HepG2 (cell line): ENCODE measurements at regions not wholly inside any gene's neighbourhood (a gene's known extent, or its start where the extent isn't known, plus 50 kb on each side); places are given as distances from the start of the nearest gene placed in this dataset.

Experiments
- ATAC-seq: fragments of 200-7000 bp; cut with Tn5 transposase; 3 replicates; pipeline ENCODE4 v1.9.1; 2020; ENCODE audit warnings: mild to moderate bottlenecking, moderate library complexity
- BruUV-seq: library from RNA; stranded (reverse); fragments of 400-500 nt; replicated peaks from 2 replicates; lab custom pipeline; 2021; lab: Mats Ljungman, UMichigan
- CTCF ChIA-PET: fragments of 300-600 bp; formaldehyde crosslinking; extraction: SDS; loops from one replicate; lab custom pipeline; 2021; ENCODE audit warnings: low total read pairs, inconsistent platforms, low intra/inter-chr PET ratio; lab: Yijun Ruan, JAX
- POLR2A ChIA-PET: fragments of 350-600 bp; sonication (Branson Sonifier 250); formaldehyde crosslinking; loops from one replicate; lab custom pipeline; 2020; ENCODE audit warnings: antibody characterized with exemption, inconsistent platforms; lab: Yijun Ruan, JAX
- DNase-seq: peaks from one replicate; pipeline ENCODE4 v3.0.0-alpha.2; 2015; ENCODE audit warnings: low spot score
- FAIRE-seq: peaks from 3 replicates; lab custom pipeline; 2011; peaks lifted over from hg19 to GRCh38; lab: Jason Lieb, UNC
- H2AFZ ChIP-seq: one replicate; pipeline ENCODE4 v1.6.1; 2011; ENCODE audit warnings: low read length, inconsistent platforms
- H3K27ac ChIP-seq: fragments of 300-600 bp; 3 replicates; pipeline ENCODE4 v1.8.0; 2011; ENCODE audit warnings: mixed run types, mild to moderate bottlenecking, mixed read lengths, low read length, inconsistent platforms; ENCODE audit not compliant: insufficient read depth; ENCODE audit errors: extremely low read length
- H3K27me3 ChIP-seq, 2 experiments: fragments of 200-600 bp in 1 of 2; 2 replicates in 1 of 2; 3 replicates in 1 of 2; pipeline versions ENCODE4 v1.6.0 to v1.8.0; 2011; ENCODE audit warnings: low read length in 2 of 2, mild to moderate bottlenecking in 2 of 2, moderate library complexity in 2 of 2, inconsistent platforms in 1 of 2; ENCODE audit not compliant: insufficient read depth in 2 of 2, control insufficient read depth in 1 of 2
- H3K36me3 ChIP-seq, 2 experiments: fragments of 200-600 bp in 1 of 2; replicated peaks in 1 of 2; 2 replicates in 1 of 2; 3 replicates in 1 of 2; pipeline versions ENCODE4 v1.5.1 to v1.8.0; 2011; ENCODE audit warnings: low read length in 2 of 2, inconsistent platforms in 1 of 2; ENCODE audit not compliant: insufficient read depth in 2 of 2, control insufficient read depth in 1 of 2
- H3K4me1 ChIP-seq: 2 replicates; pipeline ENCODE4 v1.5.1; 2012; ENCODE audit warnings: low read length, inconsistent platforms; ENCODE audit not compliant: insufficient read depth
- H3K4me2 ChIP-seq: 2 replicates; pipeline ENCODE4 v1.6.0; 2011; ENCODE audit warnings: low read depth, low read length, inconsistent platforms
- H3K4me3 ChIP-seq, 3 experiments: fragments of 200-600 bp in 1 of 3; sonication (generic), shearing (Covaris generic) in 1 of 3; replicated peaks in 1 of 3; 2 replicates each; pipeline ENCODE4 v1.5.1; 2011 to 2016; ENCODE audit warnings: low read length in 3 of 3, inconsistent platforms in 2 of 3, low read depth in 2 of 3, mild to moderate bottlenecking in 2 of 3, control low read depth in 1 of 3, mixed read lengths in 1 of 3; ENCODE audit not compliant: insufficient read depth in 1 of 3
- H3K79me2 ChIP-seq: one replicate; pipeline ENCODE4 v1.6.1; 2011; ENCODE audit warnings: low read length, inconsistent platforms; ENCODE audit not compliant: insufficient read depth
- H3K9ac ChIP-seq: 2 replicates; pipeline ENCODE4 v1.6.0; 2011; ENCODE audit warnings: mild to moderate bottlenecking, low read depth, low read length, inconsistent platforms; ENCODE audit not compliant: insufficient read depth
- H3K9me3 ChIP-seq: 2 replicates; pipeline ENCODE4 v1.5.1; 2012; ENCODE audit warnings: mild to moderate bottlenecking, low read length
- H4K20me1 ChIP-seq: 2 replicates; pipeline ENCODE4 v1.6.0; 2011; ENCODE audit warnings: inconsistent platforms, mild to moderate bottlenecking, low read length, moderate library complexity; ENCODE audit not compliant: insufficient read depth
- ARNTL ChIP-seq: sonication (generic); formaldehyde crosslinking; IDR thresholded peaks from 2 replicates; pipeline ENCODE4 v1.4.0; 2020; ENCODE audit warnings: mild to moderate bottlenecking, missing genetic modification reagents
- HNF4A ChIP-seq: sonication (generic); formaldehyde crosslinking; IDR thresholded peaks from 2 replicates; pipeline ENCODE4 v1.4.0; 2020; ENCODE audit warnings: missing genetic modification reagents
- MATR3 ChIP-seq: sonication (generic); formaldehyde crosslinking; IDR thresholded peaks from 2 replicates; pipeline ENCODE4 v1.4.0; 2020; ENCODE audit warnings: missing genetic modification reagents
- MLLT10 ChIP-seq: sonication (generic); formaldehyde crosslinking; IDR thresholded peaks from 2 replicates; pipeline ENCODE4 v1.4.0; 2020; ENCODE audit warnings: missing genetic modification reagents
- MYC ChIP-seq: sonication (generic); formaldehyde crosslinking; IDR thresholded peaks from 2 replicates; pipeline ENCODE4 v1.9.0; 2021; ENCODE audit warnings: missing genetic modification reagents, borderline replicate concordance
- NCOA2 ChIP-seq: sonication (generic); formaldehyde crosslinking; IDR thresholded peaks from 2 replicates; pipeline ENCODE4 v1.8.0; 2022; ENCODE audit warnings: inconsistent platforms
- PPARG ChIP-seq: conservative IDR thresholded peaks from 2 replicates; pipeline ENCODE4 v1.6.1; 2016; ENCODE audit warnings: missing biosample characterization, missing genetic modification reagents
- TGIF2 ChIP-seq: IDR thresholded peaks from 2 replicates; pipeline ENCODE4 v1.6.1; 2016; ENCODE audit warnings: control low read depth, missing compliant biosample characterization
- ZNF251 ChIP-seq: sonication (generic); formaldehyde crosslinking; IDR thresholded peaks from 2 replicates; pipeline ENCODE4 v1.9.0; 2021; ENCODE audit warnings: mild to moderate bottlenecking, missing genetic modification reagents
- ZNF367 ChIP-seq: sonication (generic); formaldehyde crosslinking; IDR thresholded peaks from 2 replicates; pipeline ENCODE4 v1.4.0; 2020; ENCODE audit warnings: missing genetic modification reagents, borderline replicate concordance
- ZNF772 ChIP-seq: sonication (generic); formaldehyde crosslinking; IDR thresholded peaks from 2 replicates; pipeline ENCODE4 v1.5.0; 2020; ENCODE audit warnings: mild to moderate bottlenecking, missing genetic modification reagents
- ZNF775 ChIP-seq: sonication (generic); formaldehyde crosslinking; IDR thresholded peaks from 2 replicates; pipeline ENCODE4 v1.4.0; 2020; ENCODE audit warnings: missing genetic modification reagents, mild to moderate bottlenecking, moderate library complexity, borderline replicate concordance
- WGBS: methylation state at CpG from one replicate; pipeline ENCODE4 v1.1.6; 2017; ENCODE audit warnings: low lambda C conversion rate; 5-methylcytosine and 5-hydroxymethylcytosine counted together
- in situ Hi-C: cut with HindIII; loops from 2 replicates; pipeline ENCODE4 v1.10.0; 2017; ENCODE audit warnings: low pct_unique_long_range_greater_than_20kb; ENCODE audit not compliant: extremely low pct_ligation_motif_present
- intact Hi-C: fragments of 100-400 bp; cut with micrococcal nuclease; formaldehyde crosslinking; loops from one replicate; pipeline ENCODE4 v1.10.0; 2022; ENCODE audit not compliant: unreplicated experiment
- TF ChIP-seq, protein P1 (sequence below): sonication (generic); formaldehyde crosslinking; IDR thresholded peaks from 2 replicates; pipeline ENCODE4 v1.5.0; 2020; ENCODE audit warnings: missing genetic modification reagents
- TF ChIP-seq, protein P2 (sequence below): conservative IDR thresholded peaks from 2 replicates; pipeline ENCODE4 v1.6.1; 2018; ENCODE audit warnings: missing genetic modification reagents
- TF ChIP-seq, protein P3 (sequence below): sonication (generic); formaldehyde crosslinking; IDR thresholded peaks from 2 replicates; pipeline ENCODE4 v1.5.0; 2020; ENCODE audit warnings: missing genetic modification reagents
- TF ChIP-seq, protein P4 (sequence below): sonication (generic); formaldehyde crosslinking; IDR thresholded peaks from 2 replicates; pipeline ENCODE4 v1.8.0; 2022; ENCODE audit warnings: missing genetic modification reagents, low read depth, mild to moderate bottlenecking, borderline replicate concordance
- TF ChIP-seq, protein P5 (sequence below): sonication (generic); formaldehyde crosslinking; IDR thresholded peaks from 2 replicates; pipeline ENCODE4 v1.4.0; 2020; ENCODE audit warnings: missing genetic modification reagents
- TF ChIP-seq, protein P6 (sequence below): sonication (generic); formaldehyde crosslinking; IDR thresholded peaks from 2 replicates; pipeline ENCODE4 v1.4.0; 2020; ENCODE audit warnings: mild to moderate bottlenecking, missing genetic modification reagents
- TF ChIP-seq, protein P7 (sequence below): sonication (generic); formaldehyde crosslinking; IDR thresholded peaks from 2 replicates; pipeline ENCODE4 v1.4.0; 2020; ENCODE audit warnings: mild to moderate bottlenecking, low read depth, missing genetic modification reagents

DNA sequence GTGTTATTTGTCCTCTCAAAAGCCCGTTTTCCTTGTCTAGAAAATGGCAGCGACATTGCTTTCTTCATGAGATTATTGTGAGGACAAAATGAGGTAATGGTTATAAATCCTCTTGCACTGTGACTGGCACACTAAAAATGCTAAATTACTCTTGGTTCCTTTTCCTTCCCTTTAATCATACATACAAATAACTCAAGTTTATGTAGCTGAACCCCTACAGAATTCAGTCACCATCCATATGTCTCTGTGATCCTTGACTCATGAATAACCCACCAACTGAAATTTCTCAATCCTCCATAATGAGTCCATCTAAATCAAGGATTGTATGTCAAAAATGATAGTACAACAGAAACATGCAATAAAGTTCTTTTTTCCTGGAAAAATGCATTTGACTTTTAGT is 71.3 kb upstream of the VWC2 start:
- no peaks in the 10 kb centered on the region for H3K79me2 ChIP-seq
- no peak overlapping the region for H3K27ac ChIP-seq
- POLR2A ChIA-PET = no interaction called here
- FAIRE-seq (no peak), DNase-seq (no peak), ATAC-seq (no peak)
- H3K27me3 ChIP-seq = no peaks in the 10 kb centered on the region
- H3K9me3 ChIP-seq = no peaks in the 10 kb centered on the region
- CTCF ChIA-PET = no interaction called here
- in situ Hi-C loops = no loop called here
- H3K4me2 ChIP-seq = no peak overlapping the region
- BruUV-seq = no TSS peak
- 0% methylated on average over 2 of the region's 2 CpGs for WGBS
- H3K4me3 ChIP-seq = no peak overlapping the region
- no peaks in the 10 kb centered on the region for H3K4me1 ChIP-seq
- intact Hi-C loops = no loop called here
- no peaks in the 10 kb centered on the region for H3K36me3 ChIP-seq
- H4K20me1 ChIP-seq = no peaks in the 10 kb centered on the region
- no peak overlapping the region for H3K9ac ChIP-seq
- H2AFZ ChIP-seq = no peak overlapping the region
- no peak for TF ChIP-seq ZNF367 (CRISPR knock-in tag)
- no peak for TF ChIP-seq TGIF2 (CRISPR knock-in tag)
- no peak for TF ChIP-seq ZNF775
- TF ChIP-seq PPARG = no peak
- TF ChIP-seq, protein P1, sequence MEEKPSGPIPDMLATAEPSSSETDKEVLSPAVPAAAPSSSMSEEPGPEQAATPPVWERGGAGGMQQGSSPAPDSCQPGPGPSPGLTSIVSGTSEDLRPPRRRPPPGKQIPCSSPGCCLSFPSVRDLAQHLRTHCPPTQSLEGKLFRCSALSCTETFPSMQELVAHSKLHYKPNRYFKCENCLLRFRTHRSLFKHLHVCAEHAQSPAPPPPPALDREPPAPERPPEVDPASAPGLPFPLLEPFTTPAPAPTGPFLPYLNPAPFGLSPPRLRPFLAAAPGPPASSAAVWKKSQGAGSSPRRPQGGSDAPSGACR (CRISPR knock-in tag) = no peak
- TF ChIP-seq ARNTL (CRISPR knock-in tag) = no peak
- no peak for TF ChIP-seq MLLT10 (CRISPR knock-in tag)
- TF ChIP-seq MYC (CRISPR knock-in tag) = no peak
- TF ChIP-seq, protein P2, sequence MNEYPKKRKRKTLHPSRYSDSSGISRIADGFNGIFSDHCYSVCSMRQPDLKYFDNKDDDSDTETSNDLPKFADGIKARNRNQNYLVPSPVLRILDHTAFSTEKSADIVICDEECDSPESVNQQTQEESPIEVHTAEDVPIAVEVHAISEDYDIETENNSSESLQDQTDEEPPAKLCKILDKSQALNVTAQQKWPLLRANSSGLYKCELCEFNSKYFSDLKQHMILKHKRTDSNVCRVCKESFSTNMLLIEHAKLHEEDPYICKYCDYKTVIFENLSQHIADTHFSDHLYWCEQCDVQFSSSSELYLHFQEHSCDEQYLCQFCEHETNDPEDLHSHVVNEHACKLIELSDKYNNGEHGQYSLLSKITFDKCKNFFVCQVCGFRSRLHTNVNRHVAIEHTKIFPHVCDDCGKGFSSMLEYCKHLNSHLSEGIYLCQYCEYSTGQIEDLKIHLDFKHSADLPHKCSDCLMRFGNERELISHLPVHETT (CRISPR knock-in tag) = no peak
- TF ChIP-seq NCOA2 (CRISPR knock-in tag) = no peak
- no peak for TF ChIP-seq ZNF251 (CRISPR knock-in tag)
- TF ChIP-seq MATR3 = no peak
- TF ChIP-seq, protein P3, sequence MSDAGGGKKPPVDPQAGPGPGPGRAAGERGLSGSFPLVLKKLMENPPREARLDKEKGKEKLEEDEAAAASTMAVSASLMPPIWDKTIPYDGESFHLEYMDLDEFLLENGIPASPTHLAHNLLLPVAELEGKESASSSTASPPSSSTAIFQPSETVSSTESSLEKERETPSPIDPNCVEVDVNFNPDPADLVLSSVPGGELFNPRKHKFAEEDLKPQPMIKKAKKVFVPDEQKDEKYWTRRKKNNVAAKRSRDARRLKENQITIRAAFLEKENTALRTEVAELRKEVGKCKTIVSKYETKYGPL (CRISPR knock-in tag) = no peak
- TF ChIP-seq, protein P4, sequence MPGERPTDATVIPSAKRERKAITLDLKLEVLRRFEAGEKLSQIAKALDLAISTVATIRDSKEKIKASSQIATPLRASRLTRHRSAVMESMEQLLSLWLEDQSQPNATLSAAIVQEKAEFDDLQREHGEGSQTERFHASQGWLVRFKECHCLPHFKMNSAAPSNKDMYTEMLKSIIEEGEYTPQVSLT (CRISPR knock-in tag) = no peak
- TF ChIP-seq, protein P5, sequence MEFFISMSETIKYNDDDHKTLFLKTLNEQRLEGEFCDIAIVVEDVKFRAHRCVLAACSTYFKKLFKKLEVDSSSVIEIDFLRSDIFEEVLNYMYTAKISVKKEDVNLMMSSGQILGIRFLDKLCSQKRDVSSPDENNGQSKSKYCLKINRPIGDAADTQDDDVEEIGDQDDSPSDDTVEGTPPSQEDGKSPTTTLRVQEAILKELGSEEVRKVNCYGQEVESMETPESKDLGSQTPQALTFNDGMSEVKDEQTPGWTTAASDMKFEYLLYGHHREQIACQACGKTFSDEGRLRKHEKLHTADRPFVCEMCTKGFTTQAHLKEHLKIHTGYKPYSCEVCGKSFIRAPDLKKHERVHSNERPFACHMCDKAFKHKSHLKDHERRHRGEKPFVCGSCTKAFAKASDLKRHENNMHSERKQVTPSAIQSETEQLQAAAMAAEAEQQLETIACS (CRISPR knock-in tag) = no peak
- TF ChIP-seq HNF4A = no peak
- TF ChIP-seq ZNF772 (CRISPR knock-in tag) = no peak
- TF ChIP-seq, protein P6, sequence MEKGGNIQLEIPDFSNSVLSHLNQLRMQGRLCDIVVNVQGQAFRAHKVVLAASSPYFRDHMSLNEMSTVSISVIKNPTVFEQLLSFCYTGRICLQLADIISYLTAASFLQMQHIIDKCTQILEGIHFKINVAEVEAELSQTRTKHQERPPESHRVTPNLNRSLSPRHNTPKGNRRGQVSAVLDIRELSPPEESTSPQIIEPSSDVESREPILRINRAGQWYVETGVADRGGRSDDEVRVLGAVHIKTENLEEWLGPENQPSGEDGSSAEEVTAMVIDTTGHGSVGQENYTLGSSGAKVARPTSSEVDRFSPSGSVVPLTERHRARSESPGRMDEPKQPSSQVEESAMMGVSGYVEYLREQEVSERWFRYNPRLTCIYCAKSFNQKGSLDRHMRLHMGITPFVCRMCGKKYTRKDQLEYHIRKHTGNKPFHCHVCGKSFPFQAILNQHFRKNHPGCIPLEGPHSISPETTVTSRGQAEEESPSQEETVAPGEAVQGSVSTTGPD (CRISPR knock-in tag) = no peak
- TF ChIP-seq, protein P7, sequence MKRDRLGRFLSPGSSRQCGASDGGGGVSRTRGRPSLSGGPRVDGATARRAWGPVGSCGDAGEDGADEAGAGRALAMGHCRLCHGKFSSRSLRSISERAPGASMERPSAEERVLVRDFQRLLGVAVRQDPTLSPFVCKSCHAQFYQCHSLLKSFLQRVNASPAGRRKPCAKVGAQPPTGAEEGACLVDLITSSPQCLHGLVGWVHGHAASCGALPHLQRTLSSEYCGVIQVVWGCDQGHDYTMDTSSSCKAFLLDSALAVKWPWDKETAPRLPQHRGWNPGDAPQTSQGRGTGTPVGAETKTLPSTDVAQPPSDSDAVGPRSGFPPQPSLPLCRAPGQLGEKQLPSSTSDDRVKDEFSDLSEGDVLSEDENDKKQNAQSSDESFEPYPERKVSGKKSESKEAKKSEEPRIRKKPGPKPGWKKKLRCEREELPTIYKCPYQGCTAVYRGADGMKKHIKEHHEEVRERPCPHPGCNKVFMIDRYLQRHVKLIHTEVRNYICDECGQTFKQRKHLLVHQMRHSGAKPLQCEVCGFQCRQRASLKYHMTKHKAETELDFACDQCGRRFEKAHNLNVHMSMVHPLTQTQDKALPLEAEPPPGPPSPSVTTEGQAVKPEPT (CRISPR knock-in tag) = no peak
